DOHH2 (cell line): ENCODE measurements at regions not wholly inside any gene's neighbourhood (a gene's known extent, or its start where the extent isn't known, plus 50 kb on each side); places are given as distances from the start of the nearest gene placed in this dataset.

Experiments used
- CTCF ChIP-seq: fragments of 200-600 bp; sonication (generic); IDR thresholded peaks from one replicate; pipeline ENCODE4 v1.5.1; 2014; ENCODE audit warnings: antibody characterized with exemption, mild to moderate bottlenecking, low read depth, low read length; ENCODE audit not compliant: poor library complexity, severe bottlenecking
- EZH2phosphoT487 ChIP-seq: fragments of 200-600 bp; sonication (generic); IDR thresholded peaks from 2 replicates; pipeline ENCODE4 v1.6.1; 2017; ENCODE audit warnings: borderline replicate concordance, mild to moderate bottlenecking, antibody characterized with exemption, low read length, moderate library complexity, mixed read lengths

- no peak for TF ChIP-seq CTCF
- no peak for TF ChIP-seq EZH2phosphoT487
These were observed 196.8 kb downstream of the GOLGA6L6 start for GRCh38 chr15:20344601-20345400.
